Suprapubic skin (tissue), 3 donors: ENCODE measurements at regions not wholly inside any gene's neighbourhood (a gene's known extent, or its start where the extent isn't known, plus 50 kb on each side); places are given as distances from the start of the nearest gene placed in this dataset.

Experiments
- CTCF ChIP-seq, 2 donors: fragments of 200-600 bp in 1 of 2; fragments of 450-650 bp in 1 of 2; sonication (generic) in 1 of 2; IDR thresholded peaks; one replicate each; pipeline ENCODE4 v1.5.1; 2016 to 2019; ENCODE audit warnings: antibody characterized with exemption in 2 of 2, mild to moderate bottlenecking in 1 of 2, moderate library complexity in 1 of 2
- EP300 ChIP-seq: sonication (generic); formaldehyde crosslinking; IDR thresholded peaks from one replicate; pipeline ENCODE4 v1.6.1; 2017; ENCODE audit warnings: antibody characterized with exemption

DNA sequence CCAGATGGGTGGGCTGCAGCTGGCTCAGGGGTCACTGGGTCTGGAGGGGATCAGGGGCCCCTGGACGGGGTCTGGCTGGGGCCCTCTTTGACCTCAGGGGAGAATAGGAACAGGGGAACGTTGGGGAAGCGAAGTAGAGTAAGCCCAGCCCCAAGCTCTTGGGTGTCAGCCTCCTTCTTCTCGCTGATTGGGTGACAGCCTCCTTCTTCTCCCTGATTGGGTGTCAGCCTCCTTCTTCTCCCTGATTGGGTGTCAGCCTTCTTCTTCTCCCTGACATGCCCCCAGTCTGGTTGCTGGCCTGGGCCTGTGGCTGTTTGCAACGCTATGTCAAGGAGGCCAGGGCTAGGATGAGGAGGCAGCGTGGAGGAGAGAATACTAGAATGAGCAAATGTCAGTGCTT, 76.7 kb upstream of the CASZ1 start:
- no peak for TF ChIP-seq CTCF (IDR thresholded peaks at IDR 0.05)
- TF ChIP-seq EP300, result no peak
